Fibroblast of lung (primary cell): ENCODE measurements at regions not wholly inside any gene's neighbourhood (a gene's known extent, or its start where the extent isn't known, plus 50 kb on each side); places are given as distances from the start of the nearest gene placed in this dataset.

Experiments used
- CTCF ChIP-seq, 2 donors: IDR thresholded peaks in 1 of 2; conservative IDR thresholded peaks in 1 of 2; 1 replicate in 1 of 2; 2 replicates in 1 of 2; pipeline ENCODE4 v1.5.1; 2011 to 2012; ENCODE audit warnings: low read length in 2 of 2, control low read depth in 1 of 2, inconsistent platforms in 1 of 2, low read depth in 1 of 2, mild to moderate bottlenecking in 1 of 2
- EZH2 ChIP-seq: IDR thresholded peaks from 2 replicates; pipeline ENCODE4 v1.5.1; 2012; ENCODE audit warnings: low read length, control low read depth, mild to moderate bottlenecking; ENCODE audit errors: missing control alignments

- TF ChIP-seq CTCF (conservative IDR thresholded peaks at IDR 0.05 in 1 of 2, IDR thresholded peaks at IDR 0.05 in 1 of 2; ENCODE audit: low read depth in 1 of 2, low read length in 2 of 2) (no peak), EZH2 (no peak)
These were observed 70.1 kb upstream of the PNPT1 start for GRCh38 chr2:55763721-55764120.
